HepG2 (cell line): ENCODE measurements at regions not wholly inside any gene's neighbourhood (a gene's known extent, or its start where the extent isn't known, plus 50 kb on each side); places are given as distances from the start of the nearest gene placed in this dataset.

Experiments used
- ATAC-seq: fragments of 200-7000 bp; cut with Tn5 transposase; 3 replicates; pipeline ENCODE4 v1.9.1; 2020; ENCODE audit warnings: mild to moderate bottlenecking, moderate library complexity
- BruUV-seq: library from RNA; stranded (reverse); fragments of 400-500 nt; replicated peaks from 2 replicates; lab custom pipeline; 2021; lab: Mats Ljungman, UMichigan
- CTCF ChIA-PET: fragments of 300-600 bp; formaldehyde crosslinking; extraction: SDS; loops from one replicate; lab custom pipeline; 2021; ENCODE audit warnings: low total read pairs, inconsistent platforms, low intra/inter-chr PET ratio; lab: Yijun Ruan, JAX
- POLR2A ChIA-PET: fragments of 350-600 bp; sonication (Branson Sonifier 250); formaldehyde crosslinking; loops from one replicate; lab custom pipeline; 2020; ENCODE audit warnings: antibody characterized with exemption, inconsistent platforms; lab: Yijun Ruan, JAX
- DNase-seq: peaks from one replicate; pipeline ENCODE4 v3.0.0-alpha.2; 2015; ENCODE audit warnings: low spot score
- FAIRE-seq: peaks from 3 replicates; lab custom pipeline; 2011; peaks lifted over from hg19 to GRCh38; lab: Jason Lieb, UNC
- H2AFZ ChIP-seq: one replicate; pipeline ENCODE4 v1.6.1; 2011; ENCODE audit warnings: low read length, inconsistent platforms
- H3K27ac ChIP-seq: fragments of 300-600 bp; 3 replicates; pipeline ENCODE4 v1.8.0; 2011; ENCODE audit warnings: mixed run types, mild to moderate bottlenecking, mixed read lengths, low read length, inconsistent platforms; ENCODE audit not compliant: insufficient read depth; ENCODE audit errors: extremely low read length
- H3K27me3 ChIP-seq, 2 experiments: fragments of 200-600 bp in 1 of 2; 2 replicates in 1 of 2; 3 replicates in 1 of 2; pipeline versions ENCODE4 v1.6.0 to v1.8.0; 2011; ENCODE audit warnings: low read length in 2 of 2, mild to moderate bottlenecking in 2 of 2, moderate library complexity in 2 of 2, inconsistent platforms in 1 of 2; ENCODE audit not compliant: insufficient read depth in 2 of 2, control insufficient read depth in 1 of 2
- H3K36me3 ChIP-seq, 2 experiments: fragments of 200-600 bp in 1 of 2; replicated peaks in 1 of 2; 2 replicates in 1 of 2; 3 replicates in 1 of 2; pipeline versions ENCODE4 v1.5.1 to v1.8.0; 2011; ENCODE audit warnings: low read length in 2 of 2, inconsistent platforms in 1 of 2; ENCODE audit not compliant: insufficient read depth in 2 of 2, control insufficient read depth in 1 of 2
- H3K4me1 ChIP-seq: 2 replicates; pipeline ENCODE4 v1.5.1; 2012; ENCODE audit warnings: low read length, inconsistent platforms; ENCODE audit not compliant: insufficient read depth
- H3K4me2 ChIP-seq: 2 replicates; pipeline ENCODE4 v1.6.0; 2011; ENCODE audit warnings: low read depth, low read length, inconsistent platforms
- H3K4me3 ChIP-seq, 3 experiments: fragments of 200-600 bp in 1 of 3; sonication (generic), shearing (Covaris generic) in 1 of 3; replicated peaks in 1 of 3; 2 replicates each; pipeline ENCODE4 v1.5.1; 2011 to 2016; ENCODE audit warnings: low read length in 3 of 3, inconsistent platforms in 2 of 3, low read depth in 2 of 3, mild to moderate bottlenecking in 2 of 3, control low read depth in 1 of 3, mixed read lengths in 1 of 3; ENCODE audit not compliant: insufficient read depth in 1 of 3
- H3K79me2 ChIP-seq: one replicate; pipeline ENCODE4 v1.6.1; 2011; ENCODE audit warnings: low read length, inconsistent platforms; ENCODE audit not compliant: insufficient read depth
- H3K9ac ChIP-seq: 2 replicates; pipeline ENCODE4 v1.6.0; 2011; ENCODE audit warnings: mild to moderate bottlenecking, low read depth, low read length, inconsistent platforms; ENCODE audit not compliant: insufficient read depth
- H3K9me3 ChIP-seq: 2 replicates; pipeline ENCODE4 v1.5.1; 2012; ENCODE audit warnings: mild to moderate bottlenecking, low read length
- H4K20me1 ChIP-seq: 2 replicates; pipeline ENCODE4 v1.6.0; 2011; ENCODE audit warnings: inconsistent platforms, mild to moderate bottlenecking, low read length, moderate library complexity; ENCODE audit not compliant: insufficient read depth
- AKAP8 ChIP-seq: sonication (generic); formaldehyde crosslinking; IDR thresholded peaks from 2 replicates; pipeline ENCODE4 v1.5.1; 2020; ENCODE audit warnings: mild to moderate bottlenecking, missing genetic modification reagents
- IRF1 ChIP-seq: sonication (generic); formaldehyde crosslinking; IDR thresholded peaks from 2 replicates; pipeline ENCODE4 v1.4.0; 2020; ENCODE audit warnings: low read depth, mild to moderate bottlenecking, missing genetic modification reagents
- JUNB ChIP-seq: sonication (generic); formaldehyde crosslinking; IDR thresholded peaks from 2 replicates; pipeline ENCODE4 v1.8.0; 2022; ENCODE audit warnings: missing genetic modification reagents, mild to moderate bottlenecking, borderline replicate concordance
- MEIS2 ChIP-seq: sonication (generic); formaldehyde crosslinking; IDR thresholded peaks from 2 replicates; pipeline ENCODE4 v1.9.0; 2021; ENCODE audit warnings: mild to moderate bottlenecking, missing genetic modification reagents
- MXD3 ChIP-seq: IDR thresholded peaks from 2 replicates; pipeline ENCODE4 v1.6.1; 2016; ENCODE audit warnings: mild to moderate bottlenecking, missing biosample characterization, missing genetic modification reagents
- PHF21A ChIP-seq: sonication (generic); formaldehyde crosslinking; IDR thresholded peaks from 2 replicates; pipeline ENCODE4 v1.5.0; 2020; ENCODE audit warnings: mild to moderate bottlenecking, missing genetic modification reagents
- RFX3 ChIP-seq: IDR thresholded peaks from 2 replicates; pipeline ENCODE4 v1.6.1; 2016; ENCODE audit warnings: missing biosample characterization, missing genetic modification reagents
- TAF15 ChIP-seq: fragments of 200-400 bp; formaldehyde crosslinking; IDR thresholded peaks from one replicate; pipeline ENCODE4 v1.6.1; 2018; ENCODE audit warnings: mild to moderate bottlenecking, low read depth, low read length; ENCODE audit not compliant: poor library complexity, severe bottlenecking
- TEAD2 ChIP-seq: sonication (generic); formaldehyde crosslinking; IDR thresholded peaks from 2 replicates; pipeline ENCODE4 v1.9.0; 2021; ENCODE audit warnings: missing genetic modification reagents
- TMF1 ChIP-seq: sonication (generic); formaldehyde crosslinking; IDR thresholded peaks from 2 replicates; pipeline ENCODE4 v1.8.1; 2022; ENCODE audit warnings: low read depth, missing genetic modification reagents
- ZNF143 ChIP-seq: sonication (generic); formaldehyde crosslinking; IDR thresholded peaks from 2 replicates; pipeline ENCODE4 v1.4.0; 2020; ENCODE audit warnings: missing genetic modification reagents
- ZNF337 ChIP-seq: sonication (generic); formaldehyde crosslinking; IDR thresholded peaks from 2 replicates; pipeline ENCODE4 v1.5.1; 2020; ENCODE audit warnings: missing genetic modification reagents, low read depth, mild to moderate bottlenecking, borderline replicate concordance
- ZNF598 ChIP-seq: sonication (generic); formaldehyde crosslinking; IDR thresholded peaks from 2 replicates; pipeline ENCODE4 v1.5.1; 2020; ENCODE audit warnings: mild to moderate bottlenecking, missing genetic modification reagents, borderline replicate concordance
- ZNF644 ChIP-seq: IDR thresholded peaks from 2 replicates; pipeline ENCODE4 v1.6.1; 2016; ENCODE audit warnings: low read depth
- ZSCAN29 ChIP-seq: sonication (generic); formaldehyde crosslinking; conservative IDR thresholded peaks from 2 replicates; pipeline ENCODE4 v1.4.0; 2020; ENCODE audit warnings: mild to moderate bottlenecking, missing genetic modification reagents
- WGBS: methylation state at CpG from one replicate; pipeline ENCODE4 v1.1.6; 2017; ENCODE audit warnings: low lambda C conversion rate; 5-methylcytosine and 5-hydroxymethylcytosine counted together
- in situ Hi-C: cut with HindIII; loops from 2 replicates; pipeline ENCODE4 v1.10.0; 2017; ENCODE audit warnings: low pct_unique_long_range_greater_than_20kb; ENCODE audit not compliant: extremely low pct_ligation_motif_present
- intact Hi-C: fragments of 100-400 bp; cut with micrococcal nuclease; formaldehyde crosslinking; loops from one replicate; pipeline ENCODE4 v1.10.0; 2022; ENCODE audit not compliant: unreplicated experiment

GRCh38 chr9:120303519-120303918, 276.4 kb downstream of the CDK5RAP2 start:
- no TSS peak for BruUV-seq
- ChIA-PET POLR2A (no interaction called here), CTCF (no interaction called here)

GRCh38 chr9:120299785-120300184, 280.2 kb downstream of the CDK5RAP2 start:
- intact Hi-C loops, result no loop called here
- BruUV-seq, result no TSS peak
- TF ChIP-seq ZSCAN29 (CRISPR knock-in tag) (no peak), ZNF598 (CRISPR knock-in tag) (no peak), TMF1 (no peak)
- Histone ChIP-seq H3K79me2 (no peaks in the 10 kb centered on the region), H3K27ac (no peak overlapping the region), H3K36me3 (no peaks in the 10 kb centered on the region), H3K4me3 (no peak overlapping the region), H3K9ac (no peak overlapping the region), H3K27me3 (no peaks in the 10 kb centered on the region), H4K20me1 (no peaks in the 10 kb centered on the region), H2AFZ (no peak overlapping the region), H3K9me3 (no peaks in the 10 kb centered on the region), H3K4me2 (no peak overlapping the region), H3K4me1 (no peaks in the 10 kb centered on the region)
- no peak for ATAC-seq
- WGBS, result 48% methylated on average over 6 of the region's 6 CpGs
- in situ Hi-C loops, result no loop called here
- ChIA-PET CTCF (no interaction called here), POLR2A (no interaction called here)
- FAIRE-seq, result no peak
- DNase-seq, result no peak

More at GRCh38 chr9:120303519-120303918, 276.4 kb downstream of the CDK5RAP2 start:
- no peaks in the 10 kb centered on the region for H3K79me2 ChIP-seq
- H3K4me2 ChIP-seq, result no peak overlapping the region
- TF ChIP-seq MEIS2 (CRISPR knock-in tag) (no peak), PHF21A (CRISPR knock-in tag) (no peak), ZNF337 (no peak), RFX3 (CRISPR knock-in tag) (no peak), JUNB (CRISPR knock-in tag) (no peak), TAF15 (no peak), AKAP8 (CRISPR knock-in tag) (no peak), ZNF644 (CRISPR knock-in tag) (no peak), IRF1 (CRISPR knock-in tag) (no peak), MXD3 (no peak), TEAD2 (CRISPR knock-in tag) (no peak), ZNF143 (CRISPR knock-in tag) (no peak)
- no peak overlapping the region for H3K27ac ChIP-seq
- DNase-seq, result no peak
- no peak overlapping the region for H2AFZ ChIP-seq
- H3K4me1 ChIP-seq, result no peaks in the 10 kb centered on the region
- in situ Hi-C loops (no loop called here), intact Hi-C loops (no loop called here)
- no peak overlapping the region for H3K9ac ChIP-seq
- H3K4me3 ChIP-seq, result no peak overlapping the region
- no peak for ATAC-seq
- no peaks in the 10 kb centered on the region for H4K20me1 ChIP-seq
- H3K9me3 ChIP-seq, result no peaks in the 10 kb centered on the region
- H3K36me3 ChIP-seq, result no peaks in the 10 kb centered on the region
- no peaks in the 10 kb centered on the region for H3K27me3 ChIP-seq
- 15% methylated on average over 3 of the region's 4 CpGs for WGBS
- FAIRE-seq, result no peak
